ENCODE measurements at regions not wholly inside any gene's neighbourhood (a gene's known extent, or its start where the extent isn't known, plus 50 kb on each side); places are given as distances from the start of the nearest gene placed in this dataset.

DNA sequence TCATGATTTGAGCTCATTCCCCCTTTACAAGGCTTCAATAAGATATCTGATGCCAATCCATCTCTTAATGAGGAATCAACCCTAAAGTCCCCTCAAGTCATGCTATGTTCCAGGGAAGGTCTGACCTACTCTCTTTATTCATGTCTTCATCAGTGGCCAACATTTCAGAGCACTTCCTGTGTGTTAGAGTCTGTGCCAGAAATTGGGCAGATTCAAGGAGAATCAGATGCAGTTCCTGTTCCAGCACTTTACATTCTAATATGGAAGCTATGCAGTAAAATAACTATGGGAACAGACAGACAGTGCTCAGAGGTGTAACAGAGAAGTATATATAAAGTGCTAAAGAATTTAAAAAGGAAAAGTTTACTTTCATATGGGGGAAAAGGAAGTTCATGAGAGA is 193.4 kb upstream of the NR4A3 start:
- TF ChIP-seq, protein P1, sequence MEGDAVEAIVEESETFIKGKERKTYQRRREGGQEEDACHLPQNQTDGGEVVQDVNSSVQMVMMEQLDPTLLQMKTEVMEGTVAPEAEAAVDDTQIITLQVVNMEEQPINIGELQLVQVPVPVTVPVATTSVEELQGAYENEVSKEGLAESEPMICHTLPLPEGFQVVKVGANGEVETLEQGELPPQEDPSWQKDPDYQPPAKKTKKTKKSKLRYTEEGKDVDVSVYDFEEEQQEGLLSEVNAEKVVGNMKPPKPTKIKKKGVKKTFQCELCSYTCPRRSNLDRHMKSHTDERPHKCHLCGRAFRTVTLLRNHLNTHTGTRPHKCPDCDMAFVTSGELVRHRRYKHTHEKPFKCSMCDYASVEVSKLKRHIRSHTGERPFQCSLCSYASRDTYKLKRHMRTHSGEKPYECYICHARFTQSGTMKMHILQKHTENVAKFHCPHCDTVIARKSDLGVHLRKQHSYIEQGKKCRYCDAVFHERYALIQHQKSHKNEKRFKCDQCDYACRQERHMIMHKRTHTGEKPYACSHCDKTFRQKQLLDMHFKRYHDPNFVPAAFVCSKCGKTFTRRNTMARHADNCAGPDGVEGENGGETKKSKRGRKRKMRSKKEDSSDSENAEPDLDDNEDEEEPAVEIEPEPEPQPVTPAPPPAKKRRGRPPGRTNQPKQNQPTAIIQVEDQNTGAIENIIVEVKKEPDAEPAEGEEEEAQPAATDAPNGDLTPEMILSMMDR (conservative IDR thresholded peaks at IDR 0.05; ENCODE audit: low read length): no peak
- no peak for TF ChIP-seq EZH2phosphoT487 (IDR thresholded peaks at IDR 0.05; ENCODE audit: borderline replicate concordance)
